ENCODE measurements at regions not wholly inside any gene's neighbourhood (a gene's known extent, or its start where the extent isn't known, plus 50 kb on each side); places are given as distances from the start of the nearest gene placed in this dataset.

GRCh38 chr5:57824623-57825022 lies 342.0 kb upstream of the ACTBL2 start:
- TF ChIP-seq EZH2phosphoT487 (IDR thresholded peaks at IDR 0.05) (no peak), EZH2 (IDR thresholded peaks at IDR 0.05) (no peak)
- TF ChIP-seq, protein P1, sequence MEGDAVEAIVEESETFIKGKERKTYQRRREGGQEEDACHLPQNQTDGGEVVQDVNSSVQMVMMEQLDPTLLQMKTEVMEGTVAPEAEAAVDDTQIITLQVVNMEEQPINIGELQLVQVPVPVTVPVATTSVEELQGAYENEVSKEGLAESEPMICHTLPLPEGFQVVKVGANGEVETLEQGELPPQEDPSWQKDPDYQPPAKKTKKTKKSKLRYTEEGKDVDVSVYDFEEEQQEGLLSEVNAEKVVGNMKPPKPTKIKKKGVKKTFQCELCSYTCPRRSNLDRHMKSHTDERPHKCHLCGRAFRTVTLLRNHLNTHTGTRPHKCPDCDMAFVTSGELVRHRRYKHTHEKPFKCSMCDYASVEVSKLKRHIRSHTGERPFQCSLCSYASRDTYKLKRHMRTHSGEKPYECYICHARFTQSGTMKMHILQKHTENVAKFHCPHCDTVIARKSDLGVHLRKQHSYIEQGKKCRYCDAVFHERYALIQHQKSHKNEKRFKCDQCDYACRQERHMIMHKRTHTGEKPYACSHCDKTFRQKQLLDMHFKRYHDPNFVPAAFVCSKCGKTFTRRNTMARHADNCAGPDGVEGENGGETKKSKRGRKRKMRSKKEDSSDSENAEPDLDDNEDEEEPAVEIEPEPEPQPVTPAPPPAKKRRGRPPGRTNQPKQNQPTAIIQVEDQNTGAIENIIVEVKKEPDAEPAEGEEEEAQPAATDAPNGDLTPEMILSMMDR (IDR thresholded peaks at IDR 0.05), result no peak
